H1 (cell line): ENCODE measurements at regions not wholly inside any gene's neighbourhood (a gene's known extent, or its start where the extent isn't known, plus 50 kb on each side); places are given as distances from the start of the nearest gene placed in this dataset.

Experiments
- CTCF ChIA-PET: fragments of 300-600 bp; sonication (Branson Sonifier 250); formaldehyde crosslinking; loops from one replicate; lab custom pipeline; 2021; ENCODE audit not compliant: partially characterized antibody; lab: Charles Lee
- POLR2A ChIA-PET: fragments of 300-600 bp; sonication (Branson Sonifier 250); formaldehyde crosslinking; loops from one replicate; lab custom pipeline; 2021; ENCODE audit warnings: inconsistent platforms; ENCODE audit not compliant: partially characterized antibody; lab: Charles Lee
- DNase-seq, 2 experiments: peaks; one replicate each; pipeline versions ENCODE4 v3.0.0 to v3.0.0-alpha.2; 2010 to 2022; ENCODE audit warnings: low spot score in 2 of 2, low read depth in 1 of 2, mixed read lengths in 1 of 2
- FAIRE-seq: peaks from 2 replicates; lab custom pipeline; 2011; peaks lifted over from hg19 to GRCh38; lab: Jason Lieb, UNC
- H2AFZ ChIP-seq: 2 replicates; pipeline ENCODE4 v1.8.1; 2012; ENCODE audit warnings: low read length, inconsistent platforms
- H2AK5ac ChIP-seq: 2 replicates; pipeline ENCODE4 v1.6.1; 2013; ENCODE audit warnings: low read depth, low read length
- H2BK120ac ChIP-seq: replicated peaks from 2 replicates; pipeline ENCODE3; 2013; ENCODE audit warnings: low read depth, low read length, inconsistent platforms
- H2BK12ac ChIP-seq: 2 replicates; pipeline ENCODE4 v1.6.1; 2013; ENCODE audit warnings: low read depth, low read length
- H2BK15ac ChIP-seq: 2 replicates; pipeline ENCODE4 v1.6.1; 2013; ENCODE audit warnings: low read length
- H2BK20ac ChIP-seq: 2 replicates; pipeline ENCODE4 v1.6.1; 2013; ENCODE audit warnings: low read length
- H2BK5ac ChIP-seq: 2 replicates; pipeline ENCODE4 v1.6.1; 2013; ENCODE audit warnings: low read depth, low read length
- H3K14ac ChIP-seq: 2 replicates; pipeline ENCODE4 v1.6.1; 2013; ENCODE audit warnings: inconsistent platforms; ENCODE audit not compliant: insufficient read length
- H3K18ac ChIP-seq: 2 replicates; pipeline ENCODE4 v1.6.1; 2013; ENCODE audit warnings: low read length; ENCODE audit errors: extremely low read depth
- H3K23ac ChIP-seq: 2 replicates; pipeline ENCODE4 v1.6.1; 2013; ENCODE audit warnings: inconsistent platforms; ENCODE audit not compliant: insufficient read length
- H3K23me2 ChIP-seq: 2 replicates; pipeline ENCODE4 v1.6.1; 2013; ENCODE audit warnings: low read depth, low read length
- H3K27ac ChIP-seq: 2 replicates; pipeline ENCODE4 v1.6.1; 2011; ENCODE audit warnings: low read depth, low read length, inconsistent platforms
- H3K27me3 ChIP-seq, 4 experiments: replicated peaks in 1 of 4; 1 replicate in 1 of 4; 2 replicates in 3 of 4; pipeline versions ENCODE4 v1.6.1 to v1.8.1; 2011 to 2013; ENCODE audit warnings: low read length in 3 of 4, mild to moderate bottlenecking in 3 of 4, inconsistent platforms in 2 of 4, mixed read lengths in 2 of 4, moderate library complexity in 1 of 4; ENCODE audit not compliant: control insufficient read depth in 3 of 4, insufficient read depth in 3 of 4; ENCODE audit errors: extremely low read depth in 1 of 4
- H3K36me3 ChIP-seq, 4 experiments: 2 replicates each; pipeline versions ENCODE4 v1.6.1 to v1.8.1; 2011 to 2013; ENCODE audit warnings: mild to moderate bottlenecking in 4 of 4, low read length in 3 of 4, moderate library complexity in 2 of 4, control low read depth in 1 of 4, inconsistent platforms in 1 of 4; ENCODE audit not compliant: insufficient read depth in 4 of 4, control insufficient read depth in 2 of 4
- H3K4ac ChIP-seq: replicated peaks from 2 replicates; pipeline ENCODE3; 2013; ENCODE audit warnings: low read length, low read depth, mixed read lengths, inconsistent platforms; ENCODE audit not compliant: insufficient read length
- H3K4me1 ChIP-seq, 4 experiments: replicated peaks in 1 of 4; 1 replicate in 1 of 4; 2 replicates in 3 of 4; pipeline versions ENCODE4 v1.6.1 to v1.8.1; 2011 to 2013; ENCODE audit warnings: low read length in 3 of 4, inconsistent platforms in 2 of 4, mixed read lengths in 1 of 4; ENCODE audit not compliant: insufficient read depth in 4 of 4, control insufficient read depth in 3 of 4
- H3K4me2 ChIP-seq, 2 experiments: 2 replicates each; pipeline versions ENCODE4 v1.6.1 to v1.8.1; 2011 to 2013; ENCODE audit warnings: low read depth in 2 of 2, low read length in 2 of 2, control low read depth in 1 of 2, inconsistent platforms in 1 of 2, mild to moderate bottlenecking in 1 of 2; ENCODE audit not compliant: insufficient read depth in 1 of 2
- H3K4me3 ChIP-seq, 4 experiments: fragments of 200-600, 300-600 bp in 1 of 4; sonication (generic), shearing (Covaris generic), sonication (Bioruptor Twin) in 1 of 4; 2 replicates each; pipeline versions ENCODE4 v1.5.1 to v1.8.1; 2011 to 2016; ENCODE audit warnings: low read length in 4 of 4, low read depth in 3 of 4, control low read depth in 2 of 4, inconsistent platforms in 2 of 4, mild to moderate bottlenecking in 2 of 4, mixed read lengths in 1 of 4, moderate library complexity in 1 of 4; ENCODE audit not compliant: insufficient read depth in 2 of 4; ENCODE audit errors: extremely low read depth in 1 of 4
- H3K56ac ChIP-seq: replicated peaks from 2 replicates; pipeline ENCODE3; 2013; ENCODE audit warnings: low read depth, mild to moderate bottlenecking, mixed read lengths, low read length, inconsistent platforms; ENCODE audit not compliant: insufficient read length
- H3K79me1 ChIP-seq: 2 replicates; pipeline ENCODE4 v1.6.1; 2013; ENCODE audit warnings: low read depth, low read length, control low read depth
- H3K79me2 ChIP-seq, 2 experiments: 2 replicates each; pipeline versions ENCODE4 v1.6.1 to v1.8.1; 2012 to 2013; ENCODE audit warnings: low read length in 2 of 2, mild to moderate bottlenecking in 2 of 2, inconsistent platforms in 1 of 2; ENCODE audit not compliant: insufficient read depth in 2 of 2, control insufficient read depth in 1 of 2
- H3K9ac ChIP-seq, 4 experiments: replicated peaks in 1 of 4; 1 replicate in 1 of 4; 2 replicates in 3 of 4; pipeline versions ENCODE4 v1.6.1 to v1.8.1; 2011 to 2013; ENCODE audit warnings: low read depth in 3 of 4, low read length in 3 of 4, control low read depth in 2 of 4, mild to moderate bottlenecking in 2 of 4, moderate library complexity in 2 of 4, inconsistent platforms in 1 of 4; ENCODE audit errors: extremely low read depth in 1 of 4
- H3K9me3 ChIP-seq, 2 experiments: 2 replicates each; pipeline versions ENCODE4 v1.6.1 to v1.8.1; 2012 to 2013; ENCODE audit warnings: mild to moderate bottlenecking in 2 of 2, moderate library complexity in 2 of 2, control low read depth in 1 of 2, inconsistent platforms in 1 of 2, low read depth in 1 of 2, low read length in 1 of 2, mixed read lengths in 1 of 2; ENCODE audit not compliant: insufficient read depth in 2 of 2
- H4K20me1 ChIP-seq, 2 experiments: replicated peaks in 1 of 2; 2 replicates each; pipeline versions ENCODE3 to v1.8.1; 2011 to 2013; ENCODE audit warnings: inconsistent platforms in 2 of 2, low read length in 2 of 2, mild to moderate bottlenecking in 1 of 2; ENCODE audit not compliant: insufficient read depth in 2 of 2, control insufficient read depth in 1 of 2
- H4K5ac ChIP-seq: 2 replicates; pipeline ENCODE4 v1.6.1; 2013; ENCODE audit warnings: low read length, low read depth, mixed read lengths, inconsistent platforms; ENCODE audit not compliant: insufficient read length
- H4K8ac ChIP-seq: 2 replicates; pipeline ENCODE4 v1.8.0; 2013; ENCODE audit warnings: mild to moderate bottlenecking, moderate library complexity, low read length, inconsistent platforms; ENCODE audit not compliant: insufficient read depth; ENCODE audit errors: extremely low read depth
- H4K91ac ChIP-seq: replicated peaks from 2 replicates; pipeline ENCODE3; 2013; ENCODE audit warnings: low read length, mixed read lengths, inconsistent platforms; ENCODE audit not compliant: insufficient read length
- BRCA1 ChIP-seq: IDR thresholded peaks from 2 replicates; pipeline ENCODE4 v1.6.1; 2012; ENCODE audit warnings: low read depth, low read length, improper control_type of control experiment
- CREB1 ChIP-seq: IDR thresholded peaks from 2 replicates; pipeline ENCODE4 v1.6.1; 2012; ENCODE audit warnings: inconsistent platforms
- EZH2 ChIP-seq: fragments of 200-600 bp; sonication (generic); IDR thresholded peaks from 2 replicates; pipeline ENCODE4 v1.7.1; 2012; ENCODE audit warnings: low read depth, mild to moderate bottlenecking, moderate library complexity, low read length, inconsistent platforms; ENCODE audit not compliant: severe bottlenecking
- GABPA ChIP-seq: IDR thresholded peaks from 2 replicates; pipeline ENCODE4 v1.6.1; 2011; ENCODE audit warnings: mild to moderate bottlenecking, low read length, moderate library complexity, borderline replicate concordance; ENCODE audit not compliant: insufficient read depth
- JUN ChIP-seq: IDR thresholded peaks from 2 replicates; pipeline ENCODE4 v1.6.1; 2011; ENCODE audit warnings: low read depth, mild to moderate bottlenecking, improper control_type of control experiment, low read length
- KDM4A ChIP-seq: IDR thresholded peaks from one replicate; pipeline ENCODE4 v1.7.1; 2012; ENCODE audit warnings: low read depth, mild to moderate bottlenecking, moderate library complexity, low read length, inconsistent platforms; ENCODE audit not compliant: severe bottlenecking
- MAFK ChIP-seq: IDR thresholded peaks from 2 replicates; pipeline ENCODE4 v1.6.1; 2012; ENCODE audit warnings: low read depth, mild to moderate bottlenecking, improper control_type of control experiment, low read length
- NANOG ChIP-seq: IDR thresholded peaks from 2 replicates; pipeline ENCODE4 v1.6.1; 2011; ENCODE audit warnings: low read length, low read depth, mild to moderate bottlenecking, inconsistent platforms; ENCODE audit not compliant: insufficient read depth, poor library complexity, severe bottlenecking
- POLR2A ChIP-seq, 2 experiments: IDR thresholded peaks; 1 replicate in 1 of 2; 2 replicates in 1 of 2; pipeline ENCODE4 v1.6.1; 2011; ENCODE audit warnings: low read depth in 2 of 2, low read length in 2 of 2, mild to moderate bottlenecking in 2 of 2; ENCODE audit errors: control extremely low read depth in 1 of 2
- POU5F1 ChIP-seq: IDR thresholded peaks from 2 replicates; pipeline ENCODE4 v1.6.1; 2011; ENCODE audit warnings: low read depth, mild to moderate bottlenecking, low read length, moderate library complexity
- RAD21 ChIP-seq, 2 experiments: IDR thresholded peaks in 1 of 2; conservative IDR thresholded peaks in 1 of 2; 2 replicates each; pipeline ENCODE4 v1.6.1; 2011; ENCODE audit warnings: low read depth in 2 of 2, low read length in 2 of 2, improper control_type of control experiment in 1 of 2, inconsistent platforms in 1 of 2, mild to moderate bottlenecking in 1 of 2, moderate library complexity in 1 of 2
- RBBP5 ChIP-seq: IDR thresholded peaks from 2 replicates; pipeline ENCODE4 v1.7.1; 2012; ENCODE audit warnings: low read depth, mild to moderate bottlenecking, inconsistent platforms, low read length, moderate library complexity, borderline replicate concordance
- RNF2 ChIP-seq: fragments of 200-900, 300-1000 bp; sonication (generic); IDR thresholded peaks from 2 replicates; pipeline ENCODE4 v1.7.1; 2016; ENCODE audit warnings: borderline replicate concordance, low read depth, mild to moderate bottlenecking, antibody characterized with exemption, low read length; ENCODE audit not compliant: poor library complexity, severe bottlenecking; ENCODE audit errors: missing control alignments
- TAF1 ChIP-seq: IDR thresholded peaks from 2 replicates; pipeline ENCODE4 v1.6.1; 2011; ENCODE audit warnings: mild to moderate bottlenecking, low read depth, low read length
- TCF12 ChIP-seq: IDR thresholded peaks from 2 replicates; pipeline ENCODE4 v1.6.1; 2011; ENCODE audit warnings: low read depth, mild to moderate bottlenecking, low read length
- WGBS, 2 experiments: shearing (Covaris generic) in 1 of 2; methylation state at CpG; one replicate each; pipeline versions ENCODE4 v1.1.6 to v1.1.7; 2013 to 2015; ENCODE audit warnings: low lambda C conversion rate in 2 of 2, mixed read lengths in 2 of 2, inconsistent platforms in 1 of 2, low coverage in 1 of 2, missing lambda C conversion rate in 1 of 2; ENCODE audit not compliant: insufficient replicate concordance in 2 of 2, insufficient coverage in 1 of 2, insufficient read length in 1 of 2; ENCODE audit errors: extremely low coverage in 1 of 2, missing lambda C conversion rate in 1 of 2; 5-methylcytosine and 5-hydroxymethylcytosine counted together

GRCh38 chr5:122638581-122638980, 136.3 kb upstream of the SNX2 start:
- H3K18ac ChIP-seq, result no peak overlapping the region
- no peak overlapping the region for H3K4me2 ChIP-seq
- WGBS, 2 experiments, result 91% methylated on average over 1 of the region's 1 CpG; no CpG with 5 or more reads in 1 of the 2 experiments
- H2BK20ac ChIP-seq, result no peak overlapping the region
- H3K27ac ChIP-seq, result no peak overlapping the region
- no peaks in the 10 kb centered on the region for H3K27me3 ChIP-seq
- no peak overlapping the region for H2BK12ac ChIP-seq
- H3K14ac ChIP-seq, result no peak overlapping the region
- peaks cover 9 to 13% of the 10 kb centered on the region in 2 experiments for H3K9me3 ChIP-seq
- FAIRE-seq (no peak), DNase-seq (no peak)
- H2BK15ac ChIP-seq, result no peak overlapping the region
- no peaks in the 10 kb centered on the region for H3K79me1 ChIP-seq
- H3K23me2 ChIP-seq, result no peaks in the 10 kb centered on the region
- 0 out of 7 replicates have a peak, but pooled peaks cover 0 to 2% (median 0%) of the 10 kb centered on the region in 4 experiments for H3K4me1 ChIP-seq
- H3K79me2 ChIP-seq, result no peaks in the 10 kb centered on the region
- no peak overlapping the region for H4K8ac ChIP-seq
- no peak overlapping the region for H3K56ac ChIP-seq
- CTCF ChIA-PET, result interaction anchor here (0.8 to 1.2 kb wide), 3 partner anchors 8 to 66 kb away, joined by 3 to 4 read pairs (median 4); no protein-coding TSS in a partner anchor
- H4K91ac ChIP-seq, result no peak overlapping the region
- no peak overlapping the region for H2AFZ ChIP-seq
- no peak overlapping the region for H2BK120ac ChIP-seq
- no peak overlapping the region for H3K4ac ChIP-seq
- no peak overlapping the region for H3K9ac ChIP-seq
- H2AK5ac ChIP-seq, result no peak overlapping the region
- H3K4me3 ChIP-seq, result no peak overlapping the region
- no peaks in the 10 kb centered on the region for H3K36me3 ChIP-seq
- H4K20me1 ChIP-seq, result no peaks in the 10 kb centered on the region
- no peak overlapping the region for H3K23ac ChIP-seq
- H4K5ac ChIP-seq, result no peak overlapping the region
- H2BK5ac ChIP-seq, result no peak overlapping the region
- POLR2A ChIA-PET, result no interaction called here
- TF ChIP-seq GABPA (no peak), POU5F1 (no peak), RAD21 (IDR thresholded peaks at IDR 0.05 in 1 of 2, conservative IDR thresholded peaks at IDR 0.05 in 1 of 2; ENCODE audit: low read depth in 2 of 2, low read length in 2 of 2) (no peak), CREB1 (no peak), POLR2A (IDR thresholded peaks at IDR 0.05; ENCODE audit: control extremely low read depth in 1 of 2, low read depth in 2 of 2, low read length in 2 of 2) (no peak), JUN (no peak), EZH2 (no peak), TCF12 (no peak), NANOG (no peak), TAF1 (no peak), MAFK (no peak), RNF2 (no peak), RBBP5 (no peak), KDM4A (no peak), BRCA1 (no peak)
